ENCODE measurements at regions not wholly inside any gene's neighbourhood (a gene's known extent, or its start where the extent isn't known, plus 50 kb on each side); places are given as distances from the start of the nearest gene placed in this dataset.

GRCh38 chr14:38762426-38762825 lies 340.6 kb downstream of the SEC23A start:
- H3K23me2 ChIP-seq (ENCODE audit: low read depth, low read length), result no peaks in the 10 kb centered on the region
- H3K9ac ChIP-seq (replicated peaks in 1 of 4; ENCODE audit: extremely low read depth in 1 of 4, low read depth in 3 of 4, low read length in 3 of 4), result no peak overlapping the region
- no peaks in the 10 kb centered on the region for H3K27me3 ChIP-seq (replicated peaks in 1 of 4; ENCODE audit: control insufficient read depth in 3 of 4, extremely low read depth in 1 of 4, insufficient read depth in 3 of 4, low read length in 3 of 4)
- no peak for FAIRE-seq
- peaks cover 7 to 8% of the 10 kb centered on the region in 2 experiments; a peak in 2 of 4 replicates for H3K9me3 ChIP-seq (ENCODE audit: insufficient read depth in 2 of 2, low read depth in 1 of 2, low read length in 1 of 2)
- no peak overlapping the region for H4K91ac ChIP-seq (replicated peaks; ENCODE audit: insufficient read length, low read length)
- no peak overlapping the region for H3K4me2 ChIP-seq (ENCODE audit: insufficient read depth in 1 of 2, low read depth in 2 of 2, low read length in 2 of 2)
- no peak overlapping the region for H3K4me3 ChIP-seq (ENCODE audit: extremely low read depth in 1 of 4, insufficient read depth in 2 of 4, low read depth in 3 of 4, low read length in 4 of 4)
- 85% methylated on average over 5 of the region's 5 CpGs; no CpG with 5 or more reads in 1 of the 2 experiments for WGBS, 2 experiments (ENCODE audit: extremely low coverage in 1 of 2, insufficient coverage in 1 of 2, insufficient read length in 1 of 2, insufficient replicate concordance in 2 of 2, low coverage in 1 of 2, low lambda C conversion rate in 2 of 2, missing lambda C conversion rate in 1 of 2)
- H2BK15ac ChIP-seq (ENCODE audit: low read length), result no peak overlapping the region
- H3K14ac ChIP-seq (ENCODE audit: insufficient read length), result no peak overlapping the region
- no peaks in the 10 kb centered on the region for H3K36me3 ChIP-seq (ENCODE audit: control insufficient read depth in 2 of 4, insufficient read depth in 4 of 4, low read length in 3 of 4)
- H3K79me2 ChIP-seq (ENCODE audit: control insufficient read depth in 1 of 2, insufficient read depth in 2 of 2, low read length in 2 of 2), result no peaks in the 10 kb centered on the region
- no peak overlapping the region for H2BK12ac ChIP-seq (ENCODE audit: low read depth, low read length)
- H4K5ac ChIP-seq (ENCODE audit: insufficient read length, low read depth, low read length), result no peak overlapping the region
- H2BK120ac ChIP-seq (replicated peaks; ENCODE audit: low read depth, low read length), result no peak overlapping the region
- CTCF ChIA-PET (ENCODE audit: partially characterized antibody), result interaction anchor here (1.3 to 4.0 kb wide), 2 partner anchors 40 to 272 kb away, joined by 3 to 12 read pairs; no protein-coding TSS in a partner anchor
- POLR2A ChIA-PET (ENCODE audit: partially characterized antibody), result no interaction called here
- no peak for DNase-seq (ENCODE audit: low read depth in 1 of 2, low spot score in 2 of 2)
- no peak overlapping the region for H3K4ac ChIP-seq (replicated peaks; ENCODE audit: insufficient read length, low read depth, low read length)
- no peak overlapping the region for H2AK5ac ChIP-seq (ENCODE audit: low read depth, low read length)
- no peak overlapping the region for H2BK5ac ChIP-seq (ENCODE audit: low read depth, low read length)
- TF ChIP-seq ZNF274 (IDR thresholded peaks at IDR 0.05; ENCODE audit: borderline replicate concordance, extremely low read depth, low read length), result no peak
- TF ChIP-seq BRCA1 (IDR thresholded peaks at IDR 0.05; ENCODE audit: low read depth, low read length), result no peak
- no peak for TF ChIP-seq RBBP5 (IDR thresholded peaks at IDR 0.05; ENCODE audit: borderline replicate concordance, low read depth, low read length)
- no peak for TF ChIP-seq SP1 (IDR thresholded peaks at IDR 0.05; ENCODE audit: low read depth, low read length)
- TF ChIP-seq SUZ12 (IDR thresholded peaks at IDR 0.05; ENCODE audit: low read length), result no peak
- TF ChIP-seq CBX5 (IDR thresholded peaks at IDR 0.05; ENCODE audit: low read depth, low read length), result no peak
- H3K56ac ChIP-seq (replicated peaks; ENCODE audit: insufficient read length, low read depth, low read length), result no peak overlapping the region
- H3K4me1 ChIP-seq (replicated peaks in 1 of 4; ENCODE audit: control insufficient read depth in 3 of 4, insufficient read depth in 4 of 4, low read length in 3 of 4), result no peaks in the 10 kb centered on the region
- no peaks in the 10 kb centered on the region for H4K20me1 ChIP-seq (replicated peaks in 1 of 2; ENCODE audit: control insufficient read depth in 1 of 2, insufficient read depth in 2 of 2, low read length in 2 of 2)
- H4K8ac ChIP-seq (ENCODE audit: extremely low read depth, insufficient read depth, low read length), result no peak overlapping the region
- no peaks in the 10 kb centered on the region for H3K79me1 ChIP-seq (ENCODE audit: low read depth, low read length)
- H2BK20ac ChIP-seq (ENCODE audit: low read length), result no peak overlapping the region
- no peak overlapping the region for H2AFZ ChIP-seq (ENCODE audit: low read length)
- no peak overlapping the region for H3K23ac ChIP-seq (ENCODE audit: insufficient read length)
- H3K18ac ChIP-seq (ENCODE audit: extremely low read depth, low read length), result no peak overlapping the region
- H3K27ac ChIP-seq (ENCODE audit: low read depth, low read length), result no peak overlapping the region

Measured in H1 (cell line).